H1 (cell line): ENCODE measurements at regions not wholly inside any gene's neighbourhood (a gene's known extent, or its start where the extent isn't known, plus 50 kb on each side); places are given as distances from the start of the nearest gene placed in this dataset.

Experiments used
- CTCF ChIA-PET: fragments of 300-600 bp; sonication (Branson Sonifier 250); formaldehyde crosslinking; loops from one replicate; lab custom pipeline; 2021; ENCODE audit not compliant: partially characterized antibody; lab: Charles Lee
- POLR2A ChIA-PET: fragments of 300-600 bp; sonication (Branson Sonifier 250); formaldehyde crosslinking; loops from one replicate; lab custom pipeline; 2021; ENCODE audit warnings: inconsistent platforms; ENCODE audit not compliant: partially characterized antibody; lab: Charles Lee
- DNase-seq, 2 experiments: peaks; one replicate each; pipeline versions ENCODE4 v3.0.0 to v3.0.0-alpha.2; 2010 to 2022; ENCODE audit warnings: low spot score in 2 of 2, low read depth in 1 of 2, mixed read lengths in 1 of 2
- FAIRE-seq: peaks from 2 replicates; lab custom pipeline; 2011; peaks lifted over from hg19 to GRCh38; lab: Jason Lieb, UNC
- H2AFZ ChIP-seq: 2 replicates; pipeline ENCODE4 v1.8.1; 2012; ENCODE audit warnings: low read length, inconsistent platforms
- H2AK5ac ChIP-seq: 2 replicates; pipeline ENCODE4 v1.6.1; 2013; ENCODE audit warnings: low read depth, low read length
- H2BK120ac ChIP-seq: replicated peaks from 2 replicates; pipeline ENCODE3; 2013; ENCODE audit warnings: low read depth, low read length, inconsistent platforms
- H2BK12ac ChIP-seq: 2 replicates; pipeline ENCODE4 v1.6.1; 2013; ENCODE audit warnings: low read depth, low read length
- H2BK15ac ChIP-seq: 2 replicates; pipeline ENCODE4 v1.6.1; 2013; ENCODE audit warnings: low read length
- H2BK20ac ChIP-seq: 2 replicates; pipeline ENCODE4 v1.6.1; 2013; ENCODE audit warnings: low read length
- H2BK5ac ChIP-seq: 2 replicates; pipeline ENCODE4 v1.6.1; 2013; ENCODE audit warnings: low read depth, low read length
- H3K14ac ChIP-seq: 2 replicates; pipeline ENCODE4 v1.6.1; 2013; ENCODE audit warnings: inconsistent platforms; ENCODE audit not compliant: insufficient read length
- H3K18ac ChIP-seq: 2 replicates; pipeline ENCODE4 v1.6.1; 2013; ENCODE audit warnings: low read length; ENCODE audit errors: extremely low read depth
- H3K23ac ChIP-seq: 2 replicates; pipeline ENCODE4 v1.6.1; 2013; ENCODE audit warnings: inconsistent platforms; ENCODE audit not compliant: insufficient read length
- H3K23me2 ChIP-seq: 2 replicates; pipeline ENCODE4 v1.6.1; 2013; ENCODE audit warnings: low read depth, low read length
- H3K27ac ChIP-seq: 2 replicates; pipeline ENCODE4 v1.6.1; 2011; ENCODE audit warnings: low read depth, low read length, inconsistent platforms
- H3K27me3 ChIP-seq, 4 experiments: replicated peaks in 1 of 4; 1 replicate in 1 of 4; 2 replicates in 3 of 4; pipeline versions ENCODE4 v1.6.1 to v1.8.1; 2011 to 2013; ENCODE audit warnings: low read length in 3 of 4, mild to moderate bottlenecking in 3 of 4, inconsistent platforms in 2 of 4, mixed read lengths in 2 of 4, moderate library complexity in 1 of 4; ENCODE audit not compliant: control insufficient read depth in 3 of 4, insufficient read depth in 3 of 4; ENCODE audit errors: extremely low read depth in 1 of 4
- H3K36me3 ChIP-seq, 4 experiments: 2 replicates each; pipeline versions ENCODE4 v1.6.1 to v1.8.1; 2011 to 2013; ENCODE audit warnings: mild to moderate bottlenecking in 4 of 4, low read length in 3 of 4, moderate library complexity in 2 of 4, control low read depth in 1 of 4, inconsistent platforms in 1 of 4; ENCODE audit not compliant: insufficient read depth in 4 of 4, control insufficient read depth in 2 of 4
- H3K4ac ChIP-seq: replicated peaks from 2 replicates; pipeline ENCODE3; 2013; ENCODE audit warnings: low read length, low read depth, mixed read lengths, inconsistent platforms; ENCODE audit not compliant: insufficient read length
- H3K4me1 ChIP-seq, 4 experiments: replicated peaks in 1 of 4; 1 replicate in 1 of 4; 2 replicates in 3 of 4; pipeline versions ENCODE4 v1.6.1 to v1.8.1; 2011 to 2013; ENCODE audit warnings: low read length in 3 of 4, inconsistent platforms in 2 of 4, mixed read lengths in 1 of 4; ENCODE audit not compliant: insufficient read depth in 4 of 4, control insufficient read depth in 3 of 4
- H3K4me2 ChIP-seq, 2 experiments: 2 replicates each; pipeline versions ENCODE4 v1.6.1 to v1.8.1; 2011 to 2013; ENCODE audit warnings: low read depth in 2 of 2, low read length in 2 of 2, control low read depth in 1 of 2, inconsistent platforms in 1 of 2, mild to moderate bottlenecking in 1 of 2; ENCODE audit not compliant: insufficient read depth in 1 of 2
- H3K4me3 ChIP-seq, 4 experiments: fragments of 200-600, 300-600 bp in 1 of 4; sonication (generic), shearing (Covaris generic), sonication (Bioruptor Twin) in 1 of 4; 2 replicates each; pipeline versions ENCODE4 v1.5.1 to v1.8.1; 2011 to 2016; ENCODE audit warnings: low read length in 4 of 4, low read depth in 3 of 4, control low read depth in 2 of 4, inconsistent platforms in 2 of 4, mild to moderate bottlenecking in 2 of 4, mixed read lengths in 1 of 4, moderate library complexity in 1 of 4; ENCODE audit not compliant: insufficient read depth in 2 of 4; ENCODE audit errors: extremely low read depth in 1 of 4
- H3K56ac ChIP-seq: replicated peaks from 2 replicates; pipeline ENCODE3; 2013; ENCODE audit warnings: low read depth, mild to moderate bottlenecking, mixed read lengths, low read length, inconsistent platforms; ENCODE audit not compliant: insufficient read length
- H3K79me1 ChIP-seq: 2 replicates; pipeline ENCODE4 v1.6.1; 2013; ENCODE audit warnings: low read depth, low read length, control low read depth
- H3K79me2 ChIP-seq, 2 experiments: 2 replicates each; pipeline versions ENCODE4 v1.6.1 to v1.8.1; 2012 to 2013; ENCODE audit warnings: low read length in 2 of 2, mild to moderate bottlenecking in 2 of 2, inconsistent platforms in 1 of 2; ENCODE audit not compliant: insufficient read depth in 2 of 2, control insufficient read depth in 1 of 2
- H3K9ac ChIP-seq, 4 experiments: replicated peaks in 1 of 4; 1 replicate in 1 of 4; 2 replicates in 3 of 4; pipeline versions ENCODE4 v1.6.1 to v1.8.1; 2011 to 2013; ENCODE audit warnings: low read depth in 3 of 4, low read length in 3 of 4, control low read depth in 2 of 4, mild to moderate bottlenecking in 2 of 4, moderate library complexity in 2 of 4, inconsistent platforms in 1 of 4; ENCODE audit errors: extremely low read depth in 1 of 4
- H3K9me3 ChIP-seq, 2 experiments: 2 replicates each; pipeline versions ENCODE4 v1.6.1 to v1.8.1; 2012 to 2013; ENCODE audit warnings: mild to moderate bottlenecking in 2 of 2, moderate library complexity in 2 of 2, control low read depth in 1 of 2, inconsistent platforms in 1 of 2, low read depth in 1 of 2, low read length in 1 of 2, mixed read lengths in 1 of 2; ENCODE audit not compliant: insufficient read depth in 2 of 2
- H4K20me1 ChIP-seq, 2 experiments: replicated peaks in 1 of 2; 2 replicates each; pipeline versions ENCODE3 to v1.8.1; 2011 to 2013; ENCODE audit warnings: inconsistent platforms in 2 of 2, low read length in 2 of 2, mild to moderate bottlenecking in 1 of 2; ENCODE audit not compliant: insufficient read depth in 2 of 2, control insufficient read depth in 1 of 2
- H4K5ac ChIP-seq: 2 replicates; pipeline ENCODE4 v1.6.1; 2013; ENCODE audit warnings: low read length, low read depth, mixed read lengths, inconsistent platforms; ENCODE audit not compliant: insufficient read length
- H4K8ac ChIP-seq: 2 replicates; pipeline ENCODE4 v1.8.0; 2013; ENCODE audit warnings: mild to moderate bottlenecking, moderate library complexity, low read length, inconsistent platforms; ENCODE audit not compliant: insufficient read depth; ENCODE audit errors: extremely low read depth
- H4K91ac ChIP-seq: replicated peaks from 2 replicates; pipeline ENCODE3; 2013; ENCODE audit warnings: low read length, mixed read lengths, inconsistent platforms; ENCODE audit not compliant: insufficient read length
- E2F6 ChIP-seq: IDR thresholded peaks from 2 replicates; pipeline ENCODE4 v1.6.1; 2012; ENCODE audit warnings: inconsistent platforms
- JUN ChIP-seq: IDR thresholded peaks from 2 replicates; pipeline ENCODE4 v1.6.1; 2011; ENCODE audit warnings: low read depth, mild to moderate bottlenecking, improper control_type of control experiment, low read length
- JUND ChIP-seq: IDR thresholded peaks from 2 replicates; pipeline ENCODE4 v1.6.1; 2011; ENCODE audit warnings: mild to moderate bottlenecking, improper control_type of control experiment, low read length
- SAP30 ChIP-seq: fragments of 300-600 bp; sonication (generic); IDR thresholded peaks from 2 replicates; pipeline ENCODE4 v1.7.1; 2012; ENCODE audit warnings: low read length, moderate library complexity, mild to moderate bottlenecking, inconsistent platforms; ENCODE audit not compliant: insufficient read depth, insufficient replicate concordance
- SUZ12 ChIP-seq: fragments of 200-600 bp; sonication (generic); IDR thresholded peaks from 2 replicates; pipeline ENCODE4 v1.6.1; 2012; ENCODE audit warnings: mild to moderate bottlenecking, inconsistent platforms, low read length, moderate library complexity, mixed read lengths
- WGBS, 2 experiments: shearing (Covaris generic) in 1 of 2; methylation state at CpG; one replicate each; pipeline versions ENCODE4 v1.1.6 to v1.1.7; 2013 to 2015; ENCODE audit warnings: low lambda C conversion rate in 2 of 2, mixed read lengths in 2 of 2, inconsistent platforms in 1 of 2, low coverage in 1 of 2, missing lambda C conversion rate in 1 of 2; ENCODE audit not compliant: insufficient replicate concordance in 2 of 2, insufficient coverage in 1 of 2, insufficient read length in 1 of 2; ENCODE audit errors: extremely low coverage in 1 of 2, missing lambda C conversion rate in 1 of 2; 5-methylcytosine and 5-hydroxymethylcytosine counted together

DNA sequence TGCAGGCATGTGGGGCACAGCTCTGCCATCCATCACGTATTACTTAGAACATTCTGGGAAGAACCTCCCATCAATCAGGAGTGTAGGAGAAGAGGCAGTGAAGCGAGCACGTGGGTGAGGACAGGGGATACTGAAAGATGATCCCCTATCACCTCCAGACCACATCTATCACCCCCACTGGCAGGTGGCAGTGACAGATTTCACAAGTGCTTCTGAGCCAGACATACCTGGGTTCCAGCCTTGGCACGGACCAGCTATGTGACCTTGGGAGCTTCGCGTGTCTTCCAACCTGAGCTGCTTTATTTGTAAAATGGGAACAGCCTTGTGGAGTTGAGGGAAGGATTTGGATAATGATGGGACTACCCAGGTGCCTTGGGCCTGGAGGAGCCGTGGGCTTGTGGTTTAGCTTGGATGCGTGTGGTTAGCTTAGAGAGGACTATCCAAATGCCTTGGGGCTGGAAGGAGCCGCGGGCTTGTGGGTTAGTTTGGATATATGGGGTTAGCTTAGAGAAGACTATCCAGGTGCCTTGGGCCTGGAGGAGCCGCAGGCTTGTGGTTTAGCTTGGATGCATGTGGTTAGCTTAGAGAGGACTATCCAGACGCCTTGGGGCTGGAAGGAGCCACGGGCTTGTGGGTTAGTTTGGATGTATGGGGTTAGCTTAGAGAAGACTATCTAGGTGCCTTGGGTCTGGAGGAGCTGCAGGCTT, 206.4 kb downstream of the ENGASE start:
- WGBS, 2 experiments = 86% methylated on average over 13 of the region's 13 CpGs; no CpG with 5 or more reads in 1 of the 2 experiments

More for the DNA sequence above, 206.4 kb downstream of the ENGASE start:
- Histone ChIP-seq H4K20me1 (peaks cover 0 to 3% of the 10 kb centered on the region in 2 experiments), H3K9ac (no peak overlapping the region), H3K4ac (no peak overlapping the region), H2BK120ac (peak overlapping the region; percentile 22), H3K9me3 (no peaks in the 10 kb centered on the region)
- TF ChIP-seq JUND (no peak), SUZ12 (no peak), E2F6 (no peak), JUN (no peak), SAP30 (no peak)
- TF ChIP-seq, all 59 proteins: peak for 0
- POLR2A ChIA-PET = interaction anchor here (0.7 kb wide), 1 partner anchor 162 kb away, joined by 3 read pairs; no protein-coding TSS in a partner anchor
- CTCF ChIA-PET = interaction anchor here (0.6 to 1.9 kb wide), 12 partner anchors 9 to 193 kb away, joined by 3 to 5 read pairs (median 3); no protein-coding TSS in a partner anchor
- Histone ChIP-seq H3K4me1 (no peaks in the 10 kb centered on the region), H2BK15ac (no peak overlapping the region), H3K79me2 (no peaks in the 10 kb centered on the region), H4K5ac (no peak overlapping the region), H3K27me3 (no peaks in the 10 kb centered on the region), H3K79me1 (no peaks in the 10 kb centered on the region), H4K8ac (peak overlapping the region; percentile 66; the same call in 1 of the 2 replicates), H3K18ac (no peak overlapping the region), H2BK12ac (no peak overlapping the region), H3K36me3 (no peaks in the 10 kb centered on the region), H2BK20ac (no peak overlapping the region), H3K56ac (no peak overlapping the region), H3K4me3 (no peak overlapping the region), H3K14ac (no peak overlapping the region), H4K91ac (no peak overlapping the region), H3K4me2 (no peak overlapping the region), H3K23ac (no peak overlapping the region), H2BK5ac (no peak overlapping the region), H3K23me2 (0 out of 2 replicates have a peak, but pooled peaks cover 3% of the 10 kb centered on the region), H2AFZ (no peak overlapping the region), H3K27ac (no peak overlapping the region), H2AK5ac (no peak overlapping the region)
- DNase-seq = no peak
- no peak for FAIRE-seq
